ENCODE measurements at regions not wholly inside any gene's neighbourhood (a gene's known extent, or its start where the extent isn't known, plus 50 kb on each side); places are given as distances from the start of the nearest gene placed in this dataset.

DNA sequence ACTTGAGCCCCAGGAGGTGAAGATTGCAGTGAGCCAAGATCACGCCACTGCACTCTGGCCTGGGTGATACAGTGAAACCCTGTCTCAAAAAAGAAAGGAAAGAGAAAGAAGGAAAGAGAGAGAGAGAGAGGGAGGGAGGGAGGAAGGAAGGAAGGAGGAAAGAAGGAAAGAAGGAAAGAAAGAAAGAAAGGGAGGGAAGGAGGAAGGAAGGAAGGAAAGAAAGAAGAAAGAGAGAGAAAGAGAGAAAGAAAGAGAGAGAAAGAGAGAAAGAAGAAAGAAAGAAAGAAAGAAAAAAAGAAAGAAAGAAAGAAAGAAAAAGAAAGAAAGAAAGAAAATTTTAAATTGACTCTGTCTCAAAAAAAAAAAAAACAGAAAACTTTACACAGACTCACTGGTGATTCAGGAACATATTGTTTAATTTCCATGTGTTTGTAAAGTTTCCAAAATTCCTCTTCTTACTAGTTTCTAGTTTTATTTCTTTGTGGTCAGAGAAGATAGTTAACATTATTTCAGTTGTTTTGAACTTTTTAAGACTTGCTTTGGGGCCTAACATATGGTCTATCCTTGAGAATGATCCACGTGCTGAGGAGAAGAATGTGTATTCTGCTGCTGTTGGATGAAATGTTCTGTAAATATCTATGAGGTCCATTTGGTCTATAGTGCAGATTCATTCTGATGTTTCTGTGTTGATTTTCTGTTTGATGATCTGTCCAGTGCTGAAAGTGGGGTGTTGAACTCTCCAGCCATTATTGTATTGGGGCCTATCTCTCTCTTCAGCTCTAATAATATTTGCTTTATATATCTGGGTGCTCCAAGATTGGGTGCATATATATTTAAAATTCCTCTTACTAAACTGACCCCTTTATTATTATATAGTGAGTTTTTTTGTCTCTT, 204.4 kb upstream of the SERP2 start:
- CTCF ChIA-PET, result no interaction called here
- POLR2A ChIA-PET, result no interaction called here
- Histone ChIP-seq H3K4me3 (ENCODE audit: low read depth, low read length) (no peak overlapping the region), H3K36me3 (ENCODE audit: control insufficient read depth, insufficient read depth, low read length) (no peaks in the 10 kb centered on the region), H3K27me3 (ENCODE audit: control insufficient read depth, insufficient read depth, low read length) (no peaks in the 10 kb centered on the region)
- TF ChIP-seq, protein P1, sequence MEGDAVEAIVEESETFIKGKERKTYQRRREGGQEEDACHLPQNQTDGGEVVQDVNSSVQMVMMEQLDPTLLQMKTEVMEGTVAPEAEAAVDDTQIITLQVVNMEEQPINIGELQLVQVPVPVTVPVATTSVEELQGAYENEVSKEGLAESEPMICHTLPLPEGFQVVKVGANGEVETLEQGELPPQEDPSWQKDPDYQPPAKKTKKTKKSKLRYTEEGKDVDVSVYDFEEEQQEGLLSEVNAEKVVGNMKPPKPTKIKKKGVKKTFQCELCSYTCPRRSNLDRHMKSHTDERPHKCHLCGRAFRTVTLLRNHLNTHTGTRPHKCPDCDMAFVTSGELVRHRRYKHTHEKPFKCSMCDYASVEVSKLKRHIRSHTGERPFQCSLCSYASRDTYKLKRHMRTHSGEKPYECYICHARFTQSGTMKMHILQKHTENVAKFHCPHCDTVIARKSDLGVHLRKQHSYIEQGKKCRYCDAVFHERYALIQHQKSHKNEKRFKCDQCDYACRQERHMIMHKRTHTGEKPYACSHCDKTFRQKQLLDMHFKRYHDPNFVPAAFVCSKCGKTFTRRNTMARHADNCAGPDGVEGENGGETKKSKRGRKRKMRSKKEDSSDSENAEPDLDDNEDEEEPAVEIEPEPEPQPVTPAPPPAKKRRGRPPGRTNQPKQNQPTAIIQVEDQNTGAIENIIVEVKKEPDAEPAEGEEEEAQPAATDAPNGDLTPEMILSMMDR (IDR thresholded peaks at IDR 0.05; ENCODE audit: insufficient read depth, low read depth, low read length), result no peak
- peak; percentile 70 for DNase-seq (ENCODE audit: low read depth)

DNA sequence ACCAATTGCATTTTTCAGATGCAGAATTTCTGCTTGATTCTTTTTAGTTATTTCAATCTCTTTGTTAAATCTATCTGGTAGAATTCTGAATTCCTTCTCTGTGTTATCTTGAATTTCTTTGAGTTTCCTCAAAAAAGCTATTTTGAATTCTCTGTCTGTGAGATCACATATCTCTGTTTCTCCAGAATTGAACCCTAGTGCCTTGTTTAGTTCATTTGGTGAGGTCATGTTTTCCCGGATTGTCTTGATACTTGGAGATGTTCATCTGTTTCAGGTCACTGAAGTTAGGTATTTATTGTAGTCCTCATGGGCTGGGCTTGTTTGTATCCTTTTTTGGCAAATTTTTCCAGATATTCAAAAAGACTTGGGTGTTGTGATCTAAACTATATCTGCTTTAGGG, 202.9 kb upstream of the SERP2 start:
- CTCF ChIA-PET, result no interaction called here
- DNase-seq (ENCODE audit: low read depth), result no peak
- Histone ChIP-seq H3K36me3 (ENCODE audit: control insufficient read depth, insufficient read depth, low read length) (no peaks in the 10 kb centered on the region), H3K4me3 (ENCODE audit: low read depth, low read length) (no peak overlapping the region), H3K27me3 (ENCODE audit: control insufficient read depth, insufficient read depth, low read length) (no peaks in the 10 kb centered on the region)
- POLR2A ChIA-PET, result no interaction called here
- TF ChIP-seq, protein P1 (IDR thresholded peaks at IDR 0.05; ENCODE audit: insufficient read depth, low read depth, low read length), result no peak

DNA sequence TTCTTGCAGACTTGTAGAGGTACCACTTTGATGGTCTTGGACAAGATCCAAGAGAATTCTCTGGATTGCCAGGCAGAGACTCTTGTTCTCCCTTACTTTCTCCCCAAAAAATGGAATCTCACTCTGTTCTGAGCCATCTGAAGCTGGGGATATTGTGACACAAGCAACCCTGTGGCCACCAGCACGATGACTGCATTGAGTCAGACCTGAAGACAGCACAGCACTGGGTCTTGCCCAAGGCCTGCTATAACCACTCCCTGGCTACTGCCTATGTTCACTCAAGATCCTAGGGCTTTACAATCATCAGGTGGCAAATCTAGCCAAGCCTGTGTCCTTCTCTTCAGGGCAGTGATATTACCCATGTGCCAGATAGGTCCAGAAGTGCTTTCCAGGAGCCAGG, 202.5 kb upstream of the SERP2 start:
- no peaks in the 10 kb centered on the region for H3K36me3 ChIP-seq (ENCODE audit: control insufficient read depth, insufficient read depth, low read length)
- ChIA-PET POLR2A (no interaction called here), CTCF (no interaction called here)
- H3K4me3 ChIP-seq (ENCODE audit: low read depth, low read length), result no peak overlapping the region
- TF ChIP-seq, protein P1 (IDR thresholded peaks at IDR 0.05; ENCODE audit: insufficient read depth, low read depth, low read length), result no peak
- H3K27me3 ChIP-seq (ENCODE audit: control insufficient read depth, insufficient read depth, low read length), result no peaks in the 10 kb centered on the region
- DNase-seq (ENCODE audit: low read depth), result no peak

DNA sequence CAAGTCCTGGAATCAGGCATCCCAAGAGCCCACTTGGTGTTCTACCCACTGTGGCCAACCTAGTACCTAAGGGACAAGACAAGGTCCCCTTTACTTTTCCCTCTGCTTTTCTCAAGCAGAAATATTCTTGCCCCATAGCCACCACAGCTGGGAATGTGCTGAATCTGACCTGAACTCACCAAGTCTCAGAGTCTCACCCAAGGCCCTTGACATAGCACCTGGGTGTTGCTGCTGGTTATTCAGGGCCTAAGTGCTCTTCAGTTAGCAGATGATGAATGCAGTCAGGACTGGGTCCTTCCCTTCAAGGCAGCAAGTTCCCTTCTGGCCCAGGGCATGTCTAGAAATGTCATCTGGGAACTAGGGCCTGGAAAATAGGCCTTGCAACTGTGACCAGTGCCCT, 201.8 kb upstream of the SERP2 start:
- ChIA-PET CTCF (interaction anchor here (0.9 to 1.1 kb wide), 2 partner anchors 28 to 163 kb away, joined by 3 to 5 read pairs; no protein-coding TSS in a partner anchor), POLR2A (no interaction called here)
- H3K27me3 ChIP-seq (ENCODE audit: control insufficient read depth, insufficient read depth, low read length), result no peaks in the 10 kb centered on the region
- no peak for DNase-seq (ENCODE audit: low read depth)
- no peaks in the 10 kb centered on the region for H3K36me3 ChIP-seq (ENCODE audit: control insufficient read depth, insufficient read depth, low read length)
- no peak overlapping the region for H3K4me3 ChIP-seq (ENCODE audit: low read depth, low read length)
- TF ChIP-seq, protein P1 (IDR thresholded peaks at IDR 0.05; ENCODE audit: insufficient read depth, low read depth, low read length), result no peak

DNA sequence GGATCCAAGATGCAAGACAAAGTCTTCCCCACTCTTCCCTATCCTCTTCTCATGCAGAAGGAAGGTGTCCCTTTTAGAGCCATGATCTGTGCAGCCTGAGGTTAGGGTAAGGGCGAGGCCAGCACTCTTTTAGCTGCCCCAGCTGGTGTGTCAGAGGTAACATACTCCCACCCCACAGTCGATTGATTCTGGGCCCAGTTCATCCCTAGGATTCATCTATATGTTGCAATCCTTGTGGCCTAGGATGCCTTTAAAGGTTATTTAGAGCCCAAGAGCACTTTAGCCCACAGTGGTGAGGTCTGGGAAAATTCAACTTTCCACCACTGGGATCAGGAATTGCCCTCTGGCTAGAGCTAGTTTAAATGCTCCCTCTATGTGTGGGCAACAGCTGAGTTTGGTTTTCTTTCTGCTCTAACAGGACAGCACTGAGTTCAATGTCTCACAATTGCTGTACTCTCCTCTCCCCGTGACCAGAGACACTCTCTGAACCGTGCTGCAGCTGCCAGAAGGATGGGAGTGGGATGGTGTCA, 201.3 kb upstream of the SERP2 start:
- H3K36me3 ChIP-seq (ENCODE audit: control insufficient read depth, insufficient read depth, low read length), result no peaks in the 10 kb centered on the region
- ChIA-PET CTCF (interaction anchor here (0.9 to 1.1 kb wide), 2 partner anchors 29 to 162 kb away, joined by 3 to 5 read pairs; no protein-coding TSS in a partner anchor), POLR2A (no interaction called here)
- no peak overlapping the region for H3K4me3 ChIP-seq (ENCODE audit: low read depth, low read length)
- H3K27me3 ChIP-seq (ENCODE audit: control insufficient read depth, insufficient read depth, low read length), result no peaks in the 10 kb centered on the region
- TF ChIP-seq, protein P1 (IDR thresholded peaks at IDR 0.05; ENCODE audit: insufficient read depth, low read depth, low read length), result no peak
- DNase-seq (ENCODE audit: low read depth), result no peak

Measured in BJ (cell line).